HG03066 (cell line): ENCODE measurements at regions not wholly inside any gene's neighbourhood (a gene's known extent, or its start where the extent isn't known, plus 50 kb on each side); places are given as distances from the start of the nearest gene placed in this dataset.
"Not testable (repeated sequence)": the region's sequence is repeated elsewhere in the genome, so short reads cannot be mapped to it uniquely, and the experiment has no call there.

Experiments used
- ATAC-seq: cut with Tn5 transposase; IDR thresholded peaks from one replicate; pipeline ENCODE4 v1.9.1; 2021; ENCODE audit warnings: low read depth; ENCODE audit not compliant: unreplicated experiment

GRCh38 chr2:209259767-209260166 is 164.1 kb upstream of the MAP2 start:
- ATAC-seq: no peak

- no peak for ATAC-seq
These were observed 163.6 kb upstream of the MAP2 start for GRCh38 chr2:209260281-209260680.

- ATAC-seq: not testable (repeated sequence)
These were observed 162.3 kb upstream of the MAP2 start for GRCh38 chr2:209261366-209262053.

- ATAC-seq: no peak
These were observed 154.8 kb upstream of the MAP2 start for GRCh38 chr2:209269024-209269423.

- ATAC-seq: no peak
These were observed 147.8 kb upstream of the MAP2 start for GRCh38 chr2:209276000-209276399.

GRCh38 chr2:209277444-209277843 is 146.4 kb upstream of the MAP2 start:
- ATAC-seq: no peak

GRCh38 chr2:209298601-209299000 is 125.2 kb upstream of the MAP2 start:
- ATAC-seq: no peak

GRCh38 chr2:209299478-209299877 is 124.4 kb upstream of the MAP2 start:
- not testable (repeated sequence) for ATAC-seq

- not testable (repeated sequence) for ATAC-seq
These were observed 123.1 kb upstream of the MAP2 start for GRCh38 chr2:209300766-209301165.

GRCh38 chr2:209305026-209305425 is 118.8 kb upstream of the MAP2 start:
- ATAC-seq: no peak

GRCh38 chr2:209305746-209306196 is 118.1 kb upstream of the MAP2 start:
- no peak for ATAC-seq

GRCh38 chr2:209307161-209308001 is 116.5 kb upstream of the MAP2 start:
- ATAC-seq: no peak

- no peak for ATAC-seq
These were observed 115.4 kb upstream of the MAP2 start for GRCh38 chr2:209308415-209308814.

- no peak for ATAC-seq
These were observed 111.9 kb upstream of the MAP2 start for GRCh38 chr2:209311948-209312347.

GRCh38 chr2:209312450-209312849 is 111.4 kb upstream of the MAP2 start:
- ATAC-seq: not testable (repeated sequence)

GRCh38 chr2:209314653-209315052 is 109.2 kb upstream of the MAP2 start:
- no peak for ATAC-seq

GRCh38 chr2:209316141-209316540 is 107.7 kb upstream of the MAP2 start:
- ATAC-seq: no peak

GRCh38 chr2:209321076-209321475 is 102.8 kb upstream of the MAP2 start:
- no peak for ATAC-seq

- ATAC-seq: no peak
These were observed 102.3 kb upstream of the MAP2 start for GRCh38 chr2:209321581-209321980.

GRCh38 chr2:209322041-209322440 is 101.8 kb upstream of the MAP2 start:
- ATAC-seq: no peak

- ATAC-seq: no peak
These were observed 100.8 kb upstream of the MAP2 start for GRCh38 chr2:209322905-209323512.
